ENCODE measurements at regions not wholly inside any gene's neighbourhood (a gene's known extent, or its start where the extent isn't known, plus 50 kb on each side); places are given as distances from the start of the nearest gene placed in this dataset.
A peak's percentile ranks its signal among the peaks of the same experiment; 100 is the strongest.

- no peak for DNase-seq (ENCODE audit: low read depth)
- no peak for TF ChIP-seq CTCF (IDR thresholded peaks at IDR 0.05; ENCODE audit: low read depth, low read length, missing control alignments)
- H3K4me3 ChIP-seq (ENCODE audit: low read depth, low read length) = no peak overlapping the region
- in situ Hi-C loops (cut with HindIII; ENCODE audit: low sequenced_read_pairs) = no loop called here
Observed at GRCh38 chr11:110919241-110919922, 207.1 kb upstream of the ARHGAP20 start.

- in situ Hi-C loops (cut with HindIII; ENCODE audit: low sequenced_read_pairs) = no loop called here
- no peak for DNase-seq (ENCODE audit: low read depth)
- H3K4me3 ChIP-seq (ENCODE audit: low read depth, low read length) = no peak overlapping the region
- no peak for TF ChIP-seq CTCF (IDR thresholded peaks at IDR 0.05; ENCODE audit: low read depth, low read length, missing control alignments)
Observed at GRCh38 chr11:110918351-110918750, 206.1 kb upstream of the ARHGAP20 start.

GRCh38 chr11:110912437-110912836 is 200.2 kb upstream of the ARHGAP20 start:
- no peak overlapping the region for H3K4me3 ChIP-seq (ENCODE audit: low read depth, low read length)
- TF ChIP-seq CTCF (IDR thresholded peaks at IDR 0.05; ENCODE audit: low read depth, low read length, missing control alignments) = no peak
- in situ Hi-C loops (cut with HindIII; ENCODE audit: low sequenced_read_pairs) = no loop called here
- DNase-seq (ENCODE audit: low read depth) = no peak

- no peak for TF ChIP-seq CTCF (IDR thresholded peaks at IDR 0.05; ENCODE audit: low read depth, low read length, missing control alignments)
- in situ Hi-C loops (cut with HindIII; ENCODE audit: low sequenced_read_pairs) = no loop called here
- no peak for DNase-seq (ENCODE audit: low read depth)
Observed at GRCh38 chr11:110910384-110910783, 198.1 kb upstream of the ARHGAP20 start.

GRCh38 chr11:110909336-110909735 is 197.1 kb upstream of the ARHGAP20 start:
- no peak for DNase-seq (ENCODE audit: low read depth)
- TF ChIP-seq CTCF (IDR thresholded peaks at IDR 0.05; ENCODE audit: low read depth, low read length, missing control alignments) = no peak
- in situ Hi-C loops (cut with HindIII; ENCODE audit: low sequenced_read_pairs) = loop anchor here (5.0 kb wide), 1 partner anchor 93 kb away; no protein-coding TSS in a partner anchor
- H3K4me3 ChIP-seq (ENCODE audit: low read depth, low read length) = no peak overlapping the region

More at GRCh38 chr11:110910384-110910783, 198.1 kb upstream of the ARHGAP20 start:
- no peak overlapping the region for H3K4me3 ChIP-seq (ENCODE audit: low read depth, low read length)

- no peak for TF ChIP-seq CTCF (IDR thresholded peaks at IDR 0.05; ENCODE audit: low read depth, low read length, missing control alignments)
- in situ Hi-C loops (cut with HindIII; ENCODE audit: low sequenced_read_pairs) = loop anchor here (5.0 kb wide), 1 partner anchor 94 kb away; no protein-coding TSS in a partner anchor
- no peak overlapping the region for H3K4me3 ChIP-seq (ENCODE audit: low read depth, low read length)
- peak; percentile 66 for DNase-seq (ENCODE audit: low read depth)
Observed at GRCh38 chr11:110908401-110909105, 196.3 kb upstream of the ARHGAP20 start.
